HG03565 (cell line): ENCODE measurements at regions not wholly inside any gene's neighbourhood (a gene's known extent, or its start where the extent isn't known, plus 50 kb on each side); places are given as distances from the start of the nearest gene placed in this dataset.
"Not testable (repeated sequence)": the region's sequence is repeated elsewhere in the genome, so short reads cannot be mapped to it uniquely, and the experiment has no call there.

Experiments
- ATAC-seq: cut with Tn5 transposase; IDR thresholded peaks from one replicate; pipeline ENCODE4 v1.9.1; 2021; ENCODE audit warnings: mild to moderate bottlenecking, moderate library complexity; ENCODE audit not compliant: unreplicated experiment

DNA sequence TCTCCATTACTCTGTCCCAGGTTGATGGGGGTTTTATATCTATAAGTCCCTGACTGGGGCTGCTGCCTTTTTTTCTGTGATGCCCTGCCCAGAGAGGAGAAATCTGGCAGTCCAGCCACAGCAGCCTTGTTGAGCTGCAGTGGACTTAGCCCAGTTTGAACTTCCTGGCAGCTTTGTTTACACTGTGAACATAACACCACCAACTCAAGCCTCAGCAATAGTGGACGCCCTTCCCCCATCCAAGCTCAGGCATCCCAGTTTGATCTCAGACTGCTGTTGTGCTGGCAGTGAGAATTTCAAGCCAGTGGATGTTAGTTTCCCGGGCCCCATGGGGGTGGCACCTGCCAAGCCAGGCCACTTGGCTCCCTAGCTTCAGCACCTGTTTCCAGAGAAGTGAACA is 298.5 kb upstream of the KDM5D start:
- no peak for ATAC-seq

DNA sequence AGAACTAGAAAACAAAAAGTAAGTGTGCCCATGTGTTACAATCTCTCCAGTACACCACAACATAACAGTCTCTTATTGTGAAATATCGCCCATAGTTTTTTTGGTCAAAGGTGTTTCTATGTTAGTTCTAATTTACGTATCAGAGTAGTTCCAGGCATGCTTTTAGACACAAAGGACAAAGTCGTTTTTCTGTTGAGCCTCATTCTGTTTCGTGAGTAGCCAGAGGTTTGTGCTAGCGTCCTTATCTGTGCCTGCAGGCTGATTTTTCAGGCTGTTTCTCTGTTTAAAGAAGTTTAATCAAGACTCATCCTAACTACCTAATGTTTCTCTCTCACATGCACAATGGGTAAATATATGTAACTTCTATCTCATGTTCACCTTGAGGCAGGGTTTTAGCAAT is 281.1 kb upstream of the KDM5D start:
- ATAC-seq, result no peak

DNA sequence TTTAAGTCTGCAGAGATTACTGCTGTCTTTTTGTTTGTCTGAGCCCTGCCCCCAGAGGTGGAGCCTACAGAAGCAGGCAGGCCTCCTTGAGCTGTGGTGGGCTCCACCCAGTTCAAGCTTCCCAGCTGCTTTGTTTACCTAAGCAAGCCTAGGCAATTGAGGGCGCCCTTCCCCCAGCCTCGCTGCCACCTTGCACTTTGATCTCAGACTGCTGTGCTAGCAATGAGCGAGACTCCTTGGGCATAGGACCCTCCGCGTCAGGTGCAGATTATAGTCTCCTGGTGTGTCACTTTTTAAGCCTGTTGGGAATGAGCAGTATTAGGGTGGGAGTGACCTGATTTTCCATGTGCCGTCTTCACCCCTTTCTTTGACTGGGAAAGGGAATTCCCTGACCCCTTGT is 248.9 kb upstream of the KDM5D start:
- ATAC-seq, result not testable (repeated sequence)

DNA sequence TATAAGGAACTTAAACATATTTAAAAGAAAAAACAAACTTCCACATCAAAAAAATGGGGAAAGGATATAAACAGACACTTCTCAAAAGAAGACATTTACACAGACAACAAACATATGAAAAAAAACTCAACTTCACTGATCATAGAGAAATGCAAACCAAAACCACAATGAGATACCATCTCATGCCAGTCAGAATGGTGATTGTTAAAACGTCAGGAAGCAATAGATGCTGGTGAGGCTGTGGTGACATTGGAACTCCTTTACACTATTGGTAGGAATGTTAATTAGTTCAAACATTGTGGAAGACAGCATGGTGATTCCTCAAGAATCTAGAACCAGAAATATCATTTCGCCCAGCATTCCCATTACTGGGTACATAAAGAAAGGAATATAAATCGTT is 228.5 kb upstream of the KDM5D start:
- ATAC-seq, result no peak

DNA sequence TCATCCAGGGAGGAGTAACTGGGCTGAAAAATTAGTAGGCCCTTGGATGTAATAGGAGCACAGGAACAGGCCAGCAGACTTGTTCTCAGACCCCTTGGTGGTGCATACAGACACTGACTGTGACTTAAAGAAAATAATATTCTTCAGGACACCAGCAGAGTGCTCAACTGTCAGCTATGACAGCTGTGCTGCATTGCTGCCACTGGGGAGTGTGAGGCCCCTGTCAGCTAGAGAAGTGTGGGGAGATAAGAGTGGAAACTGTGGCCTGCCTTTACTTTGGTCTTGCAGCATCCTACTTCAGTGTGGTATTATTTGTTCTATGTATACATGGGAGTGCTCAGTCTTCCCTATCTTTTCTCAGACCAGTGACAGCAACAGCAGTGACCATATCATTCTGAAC is 203.2 kb upstream of the KDM5D start:
- no peak for ATAC-seq

DNA sequence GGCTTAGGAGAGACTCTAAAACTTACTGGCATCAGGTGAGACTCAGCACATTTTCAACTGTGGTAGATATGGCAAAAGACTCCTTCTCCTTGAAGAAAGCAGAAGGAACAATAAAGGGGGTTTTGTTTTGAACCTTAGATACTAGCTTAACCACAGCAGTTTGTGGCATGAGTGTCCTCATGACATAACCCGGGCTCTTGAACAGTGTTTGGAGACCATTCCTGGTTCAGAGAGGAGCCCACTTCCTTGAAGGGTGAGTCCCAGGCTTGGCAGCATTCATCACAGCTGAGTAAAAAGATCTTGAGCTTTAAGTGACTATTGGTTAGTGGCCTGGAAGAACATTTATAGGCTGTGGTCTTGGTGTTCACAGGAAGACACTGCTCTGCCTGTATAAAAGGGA is 154.5 kb upstream of the KDM5D start:
- no peak for ATAC-seq

DNA sequence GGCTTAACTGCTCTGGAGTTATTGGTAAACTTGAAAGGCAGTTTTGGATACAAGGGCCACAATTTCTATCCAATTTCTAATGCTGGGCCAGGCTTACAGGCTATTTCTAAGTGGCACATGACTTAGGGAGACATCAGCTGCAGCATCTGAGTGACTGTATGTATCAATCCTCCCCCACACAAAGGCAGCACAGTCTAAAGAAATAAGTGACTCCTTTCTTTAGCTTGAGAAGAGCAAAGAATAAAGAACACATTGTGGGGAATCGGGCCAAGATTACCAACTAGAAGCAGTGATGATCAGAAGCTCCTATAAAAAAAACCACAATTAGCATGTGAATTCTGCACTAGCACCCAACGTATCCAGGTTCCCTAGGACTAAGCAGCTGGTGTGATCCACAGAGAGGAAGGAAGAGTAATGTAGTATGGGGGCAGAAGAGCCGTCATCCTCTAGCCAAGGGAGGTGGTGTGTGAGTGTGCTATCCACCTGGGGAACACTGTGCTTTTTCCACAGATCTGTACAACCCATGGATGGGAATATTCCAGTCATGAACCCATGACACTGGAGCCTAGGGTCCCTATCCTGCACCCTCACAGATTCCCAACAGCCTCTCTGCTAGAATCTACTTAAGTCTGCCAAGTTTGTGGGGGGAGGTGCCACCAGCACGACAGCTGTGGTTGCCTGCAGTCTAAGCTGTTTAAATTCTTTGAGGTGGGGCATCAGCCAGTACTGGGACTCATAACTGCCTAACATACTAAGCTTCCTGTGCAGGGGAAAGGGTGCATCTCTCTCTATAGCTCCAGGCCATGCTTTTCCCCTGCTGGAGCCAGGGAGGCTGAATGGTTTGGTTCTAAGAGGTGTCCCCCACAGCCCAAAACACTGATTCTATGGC is 147.8 kb upstream of the KDM5D start:
- ATAC-seq, result no peak

DNA sequence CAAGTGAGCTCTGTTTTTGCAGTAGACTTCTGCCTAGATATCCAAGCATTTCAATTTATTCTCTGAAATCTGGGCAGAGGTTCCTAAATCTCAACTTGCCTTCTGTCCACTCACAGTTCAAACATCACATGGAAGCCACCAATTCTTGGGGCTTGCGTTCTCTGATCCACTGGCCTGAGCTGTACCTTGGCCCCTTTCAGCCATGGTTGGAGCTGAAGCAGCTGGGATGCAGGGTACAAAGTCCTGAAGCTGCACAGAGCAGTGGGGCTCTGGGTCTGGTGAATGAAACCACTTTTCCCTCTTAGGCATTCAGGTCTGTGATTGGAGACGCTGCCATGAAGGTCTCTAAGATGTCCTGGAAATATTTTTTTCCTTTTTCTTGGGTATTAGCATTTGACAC is 137.6 kb upstream of the KDM5D start:
- no peak for ATAC-seq

DNA sequence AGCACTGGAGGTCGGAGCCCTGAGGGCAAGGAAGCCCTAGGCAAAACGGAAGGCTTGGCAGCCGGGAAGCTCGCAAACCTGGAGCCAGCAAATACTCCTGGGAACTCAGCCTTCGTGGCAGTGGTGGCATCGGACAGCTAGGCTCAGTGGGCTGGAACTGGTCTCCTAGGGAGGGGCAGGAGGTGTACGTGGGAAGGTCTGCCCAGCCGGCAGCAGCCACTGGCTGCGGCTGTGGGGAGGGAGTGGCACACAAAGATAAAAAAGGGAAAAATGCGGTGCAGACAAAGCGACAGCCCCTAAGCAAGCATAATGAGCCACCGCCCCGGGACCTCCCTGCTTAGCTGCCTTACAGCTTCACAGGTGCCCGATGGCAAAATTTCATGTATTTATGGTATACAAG is 125.2 kb upstream of the KDM5D start:
- ATAC-seq, result no peak

DNA sequence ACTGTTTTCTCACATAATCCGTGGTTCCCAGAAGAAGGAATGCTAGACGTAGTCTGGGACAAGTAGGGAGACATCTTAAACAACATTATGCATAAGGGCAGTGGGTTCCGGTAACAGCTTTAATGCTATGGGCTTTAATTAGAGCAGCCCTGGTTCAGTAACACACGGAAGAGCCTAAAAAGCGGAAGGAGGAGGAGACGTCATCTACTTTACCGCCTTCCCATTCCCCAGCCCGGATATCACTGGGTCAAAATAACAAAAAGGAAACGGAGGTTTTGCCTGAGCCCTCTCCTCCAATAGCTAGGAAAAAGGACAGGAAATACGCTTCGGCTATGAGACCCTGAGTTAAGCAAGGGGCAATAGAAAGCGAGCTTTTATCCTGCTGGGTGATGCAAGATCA is 124.8 kb upstream of the KDM5D start:
- no peak for ATAC-seq

DNA sequence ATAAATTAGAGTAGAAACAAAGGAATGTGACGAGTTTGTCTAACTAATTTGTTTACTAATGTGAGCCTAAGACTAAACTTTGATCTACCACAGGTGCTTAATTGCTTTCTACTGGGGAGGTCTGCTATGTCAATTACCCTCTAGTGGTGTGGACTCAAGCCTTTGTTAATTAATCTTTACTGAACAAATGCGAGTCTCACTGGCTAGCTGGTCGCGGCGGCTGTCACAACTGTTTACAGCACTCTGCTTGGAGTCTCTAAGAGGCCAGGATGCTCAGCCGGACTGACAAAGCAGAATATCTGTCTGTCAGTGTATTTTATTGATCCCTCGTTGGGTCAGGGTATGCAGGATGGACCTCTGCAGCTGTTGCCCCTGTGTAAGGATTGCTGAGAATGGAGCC is 124.1 kb upstream of the KDM5D start:
- ATAC-seq, result no peak

DNA sequence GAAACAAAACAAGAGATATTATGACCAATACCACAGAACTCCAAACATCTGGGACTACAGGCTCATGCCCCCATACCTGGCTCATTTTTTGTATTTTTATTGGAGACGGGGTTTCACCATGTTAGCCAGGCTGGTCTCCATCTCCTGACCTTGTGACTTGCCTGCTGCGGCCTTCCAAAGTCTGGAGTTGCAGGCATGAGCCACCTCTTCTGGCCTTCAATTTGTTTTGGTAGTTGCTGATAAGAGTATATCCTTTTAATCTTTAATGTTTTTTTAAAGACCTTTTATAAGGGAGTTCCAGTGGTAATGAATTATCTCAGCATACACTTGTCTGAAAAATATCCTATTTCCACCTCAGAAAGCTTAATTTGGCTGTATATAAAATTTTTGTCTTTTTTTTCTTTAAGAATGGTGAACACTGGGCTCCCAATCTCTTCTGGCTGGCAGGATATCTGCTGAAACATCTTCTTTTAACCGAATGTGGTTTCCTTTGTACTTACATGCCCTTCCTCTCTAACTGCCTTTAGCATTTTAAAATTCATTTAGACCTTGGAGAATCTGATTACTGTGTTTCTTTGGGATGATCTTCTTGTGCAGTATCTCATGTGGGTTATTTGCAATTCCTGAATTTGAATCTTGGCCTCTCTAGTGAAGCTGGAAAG is 112.1 kb upstream of the KDM5D start:
- ATAC-seq, result no peak

DNA sequence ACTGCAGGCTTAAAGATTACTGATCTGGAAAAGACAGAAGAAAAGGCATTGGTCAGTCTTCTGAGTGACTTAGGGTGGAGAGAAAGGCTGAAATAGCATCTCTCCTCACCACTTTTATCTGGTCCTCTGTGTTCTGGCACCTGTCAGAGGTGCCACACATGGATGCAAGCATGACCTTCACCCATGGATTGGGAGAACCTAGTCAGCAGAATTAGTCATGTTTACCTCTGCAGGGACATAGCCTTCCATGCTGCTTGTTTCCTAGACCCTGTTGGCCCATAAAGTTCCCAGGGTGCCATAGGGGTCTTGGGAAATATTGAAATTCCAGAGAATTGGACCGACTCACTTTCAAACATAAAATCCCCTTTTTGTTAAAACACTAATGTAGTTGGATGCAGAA is 98.4 kb upstream of the KDM5D start:
- ATAC-seq, result no peak

DNA sequence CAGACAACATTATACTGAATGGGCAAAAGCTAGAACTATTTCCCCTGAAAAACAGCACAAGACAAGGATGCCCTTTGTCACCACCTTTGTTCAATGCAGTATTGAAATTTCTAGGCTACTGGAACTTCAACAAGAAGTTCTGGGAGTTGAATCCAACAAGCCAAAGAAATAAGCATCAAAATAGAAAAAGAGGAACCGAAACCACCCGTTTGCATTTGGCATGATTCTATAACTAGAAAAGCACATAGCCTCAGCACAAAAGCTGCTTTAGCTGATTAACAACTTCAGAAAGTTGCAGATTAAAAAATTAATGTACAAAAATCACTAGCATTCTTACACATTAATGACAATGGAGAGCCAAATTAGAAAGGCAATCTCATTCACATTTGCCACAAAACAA is 79.6 kb upstream of the KDM5D start:
- ATAC-seq, result no peak

DNA sequence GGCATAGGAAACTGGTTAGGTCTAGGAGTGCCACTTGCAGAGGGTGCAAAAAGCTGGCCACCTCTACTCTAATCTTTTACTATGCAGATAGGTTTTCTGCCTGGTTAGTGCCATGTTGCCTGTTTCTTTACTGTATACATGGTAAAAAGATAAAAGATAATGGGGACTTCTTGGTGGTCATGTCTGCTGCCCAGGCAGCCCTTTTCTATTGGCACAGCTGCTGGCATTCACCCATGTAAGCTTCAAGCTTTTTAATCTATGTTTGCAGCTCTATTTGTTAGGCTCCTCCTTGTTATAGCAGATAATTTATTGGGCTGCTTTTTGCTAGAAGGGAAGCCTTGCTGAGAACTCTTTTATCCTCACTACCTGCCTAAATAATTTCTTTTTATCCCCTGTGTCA is 74.0 kb upstream of the KDM5D start:
- ATAC-seq, result no peak

DNA sequence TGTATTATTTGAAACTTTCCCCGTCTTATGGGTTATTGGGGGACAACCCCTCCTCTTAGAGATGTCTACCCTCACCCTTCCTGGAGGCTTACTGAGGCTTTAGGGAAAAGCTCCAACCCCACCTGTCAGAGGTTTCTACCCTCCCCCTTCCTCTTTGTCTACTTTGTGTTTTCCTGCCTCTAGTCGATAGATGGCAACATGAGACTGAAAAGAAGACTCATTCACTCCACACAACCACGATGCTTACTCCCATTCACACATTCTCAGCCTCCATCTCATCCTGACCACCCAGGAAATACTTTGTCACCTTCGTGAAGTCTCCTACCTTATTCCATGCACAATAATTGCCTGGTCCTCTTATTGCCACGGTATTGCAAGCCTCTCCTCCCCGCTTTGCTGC is 72.4 kb upstream of the KDM5D start:
- ATAC-seq, result no peak

DNA sequence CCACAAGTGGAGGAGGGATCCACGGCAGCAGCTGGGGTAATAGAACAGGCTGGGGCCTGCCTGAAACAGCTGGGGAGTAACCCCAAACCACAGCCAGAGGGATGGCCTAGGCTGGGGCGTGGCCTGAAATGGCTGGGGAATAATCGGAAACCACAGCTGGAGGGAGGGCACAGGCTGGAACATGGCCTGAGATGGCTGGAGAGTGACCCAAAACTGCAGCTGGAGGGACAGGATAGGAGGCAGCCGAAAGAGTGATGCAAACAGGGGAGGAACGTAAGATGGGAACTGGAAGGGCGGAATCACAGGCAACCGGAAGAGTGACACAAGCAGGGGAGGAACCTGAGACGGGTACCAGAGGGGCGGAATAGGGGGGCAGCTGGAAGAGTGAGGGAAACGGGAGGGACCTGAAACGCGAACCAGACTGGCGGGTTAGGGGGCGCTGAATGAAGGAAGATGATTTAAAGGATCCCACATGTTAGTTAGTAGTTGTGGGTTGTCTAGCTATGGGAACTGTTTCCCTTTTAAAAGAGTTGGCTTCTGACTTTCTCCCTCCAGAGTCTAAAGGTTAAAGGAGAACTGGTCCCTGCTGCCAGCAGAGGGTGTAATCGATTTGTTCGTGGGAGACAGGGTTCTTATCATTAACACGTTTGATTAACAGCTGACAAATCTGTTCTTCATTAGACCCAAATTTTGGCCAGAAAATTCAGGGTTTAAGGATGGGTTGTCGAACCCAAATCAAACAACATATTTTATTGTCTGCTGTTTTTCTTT is 71.7 kb upstream of the KDM5D start:
- peak; percentile 63 for ATAC-seq
